HCT116 (cell line): ENCODE measurements at regions not wholly inside any gene's neighbourhood (a gene's known extent, or its start where the extent isn't known, plus 50 kb on each side); places are given as distances from the start of the nearest gene placed in this dataset.

ENCODE experiments used
- ATAC-seq: fragments of 200-7000 bp; cut with Tn5 transposase; 2 replicates; pipeline ENCODE4 v1.9.1; 2020; ENCODE audit warnings: mild to moderate bottlenecking, moderate library complexity
- BruUV-seq: library from RNA; stranded (reverse); fragments of 400-500 nt; replicated peaks from 2 replicates; lab custom pipeline; 2021; lab: Mats Ljungman, UMichigan
- CTCF ChIA-PET: fragments of 300-600 bp; sonication (Branson Sonifier 250); formaldehyde crosslinking; loops from one replicate; lab custom pipeline; 2021; ENCODE audit warnings: antibody characterized with exemption; lab: Charles Lee
- POLR2A ChIA-PET: fragments of 300-600, 350-600 bp; sonication (Branson Sonifier 250); formaldehyde crosslinking; loops from one replicate; lab custom pipeline; 2021; ENCODE audit warnings: antibody characterized with exemption; lab: Charles Lee
- RAD21 ChIA-PET, 2 experiments: fragments of 300-600 bp; sonication (Branson Sonifier 250); formaldehyde crosslinking; loops; one replicate each; lab custom pipeline; 2023; ENCODE audit warnings: low total read pairs in 2 of 2; ENCODE audit not compliant: uncharacterized antibody in 2 of 2, unreplicated experiment in 2 of 2, low non-redundant PET in 1 of 2; lab: Charles Lee
- DNase-seq: peaks from one replicate; pipeline ENCODE4 v3.0.0-alpha.2; 2010; ENCODE audit warnings: low read depth, low spot score
- H2AFZ ChIP-seq: fragments of 200-600 bp; shearing (Covaris generic), sonication (generic); 2 replicates; pipeline ENCODE4 v1.6.1; 2017; ENCODE audit warnings: low read depth, mixed run types, mixed read lengths, antibody characterized with exemption, low read length; ENCODE audit not compliant: poor library complexity, severe bottlenecking
- H3K27ac ChIP-seq: 2 replicates; pipeline ENCODE4 v1.5.1; 2012; ENCODE audit warnings: low read depth, low read length
- H3K27me3 ChIP-seq: fragments of 200-600 bp; sonication (generic); 2 replicates; pipeline ENCODE4 v1.6.1; 2016; ENCODE audit warnings: mixed run types, low read length, mixed read lengths; ENCODE audit not compliant: insufficient read depth
- H3K36me3 ChIP-seq, 2 experiments: fragments of 200-500 bp in 1 of 2; fragments of 200-600 bp in 1 of 2; sonication (Bioruptor generic) in 1 of 2; sonication (generic) in 1 of 2; 2 replicates each; pipeline versions ENCODE4 v1.5.1 to v1.6.1; 2014 to 2016; ENCODE audit warnings: low read length in 2 of 2, inconsistent platforms in 1 of 2, mixed read lengths in 1 of 2, mixed run types in 1 of 2; ENCODE audit not compliant: insufficient read depth in 2 of 2, control insufficient read depth in 1 of 2
- H3K4me1 ChIP-seq, 2 experiments: fragments of 200-600 bp in 1 of 2; sonication (generic) in 1 of 2; 2 replicates each; pipeline versions ENCODE4 v1.5.1 to v1.6.1; 2012 to 2017; ENCODE audit warnings: low read length in 2 of 2, inconsistent platforms in 1 of 2, mild to moderate bottlenecking in 1 of 2, mixed read lengths in 1 of 2, mixed run types in 1 of 2, moderate library complexity in 1 of 2; ENCODE audit not compliant: insufficient read depth in 2 of 2, control insufficient read depth in 1 of 2
- H3K4me2 ChIP-seq: fragments of 200-600 bp; sonication (generic); 2 replicates; pipeline ENCODE4 v1.6.1; 2017; ENCODE audit warnings: mixed run types, low read length, mixed read lengths
- H3K4me3 ChIP-seq, 2 experiments: fragments of 200-600 bp in 1 of 2; sonication (generic) in 1 of 2; replicated peaks in 1 of 2; 2 replicates each; pipeline ENCODE4 v1.5.1; 2011 to 2016; ENCODE audit warnings: low read length in 2 of 2, control low read depth in 1 of 2, low read depth in 1 of 2, mild to moderate bottlenecking in 1 of 2, mixed read lengths in 1 of 2, mixed run types in 1 of 2
- H3K79me2 ChIP-seq: fragments of 200-600 bp; sonication (generic); 2 replicates; pipeline ENCODE4 v1.6.1; 2017; ENCODE audit warnings: mild to moderate bottlenecking, mixed run types, low read length, moderate library complexity, mixed read lengths; ENCODE audit not compliant: insufficient read depth
- H3K9ac ChIP-seq: fragments of 200-600 bp; sonication (generic); 2 replicates; pipeline ENCODE4 v1.6.1; 2016; ENCODE audit warnings: low read length, mixed read lengths
- H3K9me2 ChIP-seq: fragments of 200-600 bp; sonication (generic), shearing (Covaris generic); 2 replicates; pipeline ENCODE4 v1.6.1; 2017; ENCODE audit warnings: mixed run types, mild to moderate bottlenecking, moderate library complexity; ENCODE audit not compliant: insufficient read depth
- H3K9me3 ChIP-seq, 2 experiments: fragments of 200-500 bp in 1 of 2; fragments of 200-600 bp in 1 of 2; sonication (Bioruptor generic) in 1 of 2; sonication (generic) in 1 of 2; 2 replicates each; pipeline ENCODE4 v1.6.1; 2014 to 2017; ENCODE audit warnings: low read length in 2 of 2, mixed read lengths in 2 of 2, inconsistent platforms in 1 of 2, low read depth in 1 of 2, mild to moderate bottlenecking in 1 of 2, mixed run types in 1 of 2, moderate library complexity in 1 of 2; ENCODE audit not compliant: control insufficient read depth in 1 of 2, insufficient read depth in 1 of 2
- H4K20me1 ChIP-seq: fragments of 200-600 bp; sonication (generic), shearing (Covaris generic); 2 replicates; pipeline ENCODE4 v1.6.1; 2017; ENCODE audit warnings: mixed run types, mild to moderate bottlenecking, moderate library complexity; ENCODE audit not compliant: insufficient read depth
- CBX3 ChIP-seq: IDR thresholded peaks from 2 replicates; pipeline ENCODE4 v1.6.1; 2012; ENCODE audit warnings: low read depth
- CEBPB ChIP-seq: IDR thresholded peaks from 2 replicates; pipeline ENCODE4 v1.6.1; 2012; ENCODE audit warnings: low read depth
- EGR1 ChIP-seq: IDR thresholded peaks from 2 replicates; pipeline ENCODE4 v1.6.1; 2012; ENCODE audit warnings: low read depth
- ELF1 ChIP-seq: IDR thresholded peaks from 2 replicates; pipeline ENCODE4 v1.6.1; 2012; ENCODE audit warnings: low read depth, borderline replicate concordance
- EZH2phosphoT487 ChIP-seq: fragments of 200-600 bp; IDR thresholded peaks from 2 replicates; pipeline ENCODE4 v1.6.1; 2018; ENCODE audit warnings: antibody characterized with exemption, borderline replicate concordance
- POLR2A ChIP-seq: IDR thresholded peaks from 2 replicates; pipeline ENCODE4 v1.7.0; 2011; ENCODE audit warnings: borderline replicate concordance; ENCODE audit not compliant: insufficient read depth, insufficient read length; ENCODE audit errors: extremely low read depth
- SP1 ChIP-seq: IDR thresholded peaks from 2 replicates; pipeline ENCODE4 v1.6.1; 2012; ENCODE audit warnings: low read depth
- SRF ChIP-seq: IDR thresholded peaks from 2 replicates; pipeline ENCODE4 v1.6.1; 2012; ENCODE audit warnings: low read depth
- YY1 ChIP-seq: IDR thresholded peaks from 2 replicates; pipeline ENCODE4 v1.6.1; 2011; ENCODE audit warnings: low read length, low read depth, moderate library complexity, mild to moderate bottlenecking; ENCODE audit not compliant: insufficient replicate concordance; ENCODE audit errors: extremely low read depth
- ZFX ChIP-seq: fragments of 450-650 bp; IDR thresholded peaks from 2 replicates; pipeline ENCODE4 v1.6.1; 2017
- intact Hi-C: fragments of 100-400 bp; cut with micrococcal nuclease; formaldehyde crosslinking; loops from 2 replicates; pipeline ENCODE4 v1.10.0; 2022
- TF ChIP-seq, protein P1 (sequence below), 3 experiments: fragments of 200-600 bp in 1 of 3; sonication (generic) in 1 of 3; IDR thresholded peaks in 2 of 3; conservative IDR thresholded peaks in 1 of 3; 2 replicates each; pipeline ENCODE4 v1.5.1; 2012 to 2017; ENCODE audit warnings: low read depth in 2 of 3, low read length in 2 of 3, antibody characterized with exemption in 1 of 3, borderline replicate concordance in 1 of 3, control low read depth in 1 of 3, mild to moderate bottlenecking in 1 of 3, mixed read lengths in 1 of 3, mixed run types in 1 of 3, moderate library complexity in 1 of 3; ENCODE audit not compliant: insufficient read depth in 1 of 3
- TF ChIP-seq, protein P2 (sequence below): IDR thresholded peaks from 2 replicates; pipeline ENCODE4 v1.6.1; 2012
- TF ChIP-seq, protein P3 (sequence below): IDR thresholded peaks from 2 replicates; pipeline ENCODE4 v1.6.1; 2012; ENCODE audit warnings: low read depth
- TF ChIP-seq, protein P4 (sequence below): IDR thresholded peaks from 2 replicates; pipeline ENCODE4 v1.6.1; 2012

DNA sequence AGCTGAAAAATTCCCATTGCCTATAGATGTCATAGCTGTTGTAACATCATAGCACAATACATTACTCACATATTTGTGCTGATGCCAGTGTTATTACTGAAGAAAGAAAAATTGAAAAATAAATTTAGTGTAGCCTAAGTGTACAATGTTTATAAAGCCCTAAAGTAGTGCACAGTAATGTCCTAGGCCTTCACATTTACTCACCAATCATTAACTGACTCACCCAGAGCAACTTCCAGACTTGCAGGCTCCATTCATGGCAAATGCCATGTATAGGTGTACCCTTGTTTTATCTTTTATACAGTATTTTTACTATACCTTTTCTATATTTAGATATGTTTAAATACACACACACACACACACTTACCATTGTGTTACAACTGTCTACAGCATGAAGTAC is 265.4 kb upstream of the MAGEB18 start:
- no TSS peak for BruUV-seq
- H3K4me2 ChIP-seq, result no peak overlapping the region
- H3K4me1 ChIP-seq, result no peaks in the 10 kb centered on the region
- no peak overlapping the region for H2AFZ ChIP-seq
- RAD21 ChIA-PET, result no interaction called here
- H3K36me3 ChIP-seq, result no peaks in the 10 kb centered on the region
- no peaks in the 10 kb centered on the region for H3K9me2 ChIP-seq
- POLR2A ChIA-PET, result no interaction called here
- no peak for ATAC-seq
- H3K27me3 ChIP-seq, result no peaks in the 10 kb centered on the region
- intact Hi-C loops, result no loop called here
- CTCF ChIA-PET, result no interaction called here
- no peaks in the 10 kb centered on the region for H3K9me3 ChIP-seq
- H3K9ac ChIP-seq, result no peak overlapping the region
- no peak for DNase-seq
- H4K20me1 ChIP-seq, result no peaks in the 10 kb centered on the region
- no peaks in the 10 kb centered on the region for H3K79me2 ChIP-seq
- no peak overlapping the region for H3K4me3 ChIP-seq
- no peak overlapping the region for H3K27ac ChIP-seq
- TF ChIP-seq SRF, result no peak
- no peak for TF ChIP-seq CEBPB
- TF ChIP-seq, protein P1, sequence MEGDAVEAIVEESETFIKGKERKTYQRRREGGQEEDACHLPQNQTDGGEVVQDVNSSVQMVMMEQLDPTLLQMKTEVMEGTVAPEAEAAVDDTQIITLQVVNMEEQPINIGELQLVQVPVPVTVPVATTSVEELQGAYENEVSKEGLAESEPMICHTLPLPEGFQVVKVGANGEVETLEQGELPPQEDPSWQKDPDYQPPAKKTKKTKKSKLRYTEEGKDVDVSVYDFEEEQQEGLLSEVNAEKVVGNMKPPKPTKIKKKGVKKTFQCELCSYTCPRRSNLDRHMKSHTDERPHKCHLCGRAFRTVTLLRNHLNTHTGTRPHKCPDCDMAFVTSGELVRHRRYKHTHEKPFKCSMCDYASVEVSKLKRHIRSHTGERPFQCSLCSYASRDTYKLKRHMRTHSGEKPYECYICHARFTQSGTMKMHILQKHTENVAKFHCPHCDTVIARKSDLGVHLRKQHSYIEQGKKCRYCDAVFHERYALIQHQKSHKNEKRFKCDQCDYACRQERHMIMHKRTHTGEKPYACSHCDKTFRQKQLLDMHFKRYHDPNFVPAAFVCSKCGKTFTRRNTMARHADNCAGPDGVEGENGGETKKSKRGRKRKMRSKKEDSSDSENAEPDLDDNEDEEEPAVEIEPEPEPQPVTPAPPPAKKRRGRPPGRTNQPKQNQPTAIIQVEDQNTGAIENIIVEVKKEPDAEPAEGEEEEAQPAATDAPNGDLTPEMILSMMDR (IDR thresholded peaks at IDR 0.05 in 2 of 3, conservative IDR thresholded peaks at IDR 0.05 in 1 of 3; ENCODE audit: borderline replicate concordance in 1 of 3, insufficient read depth in 1 of 3, low read depth in 2 of 3, low read length in 2 of 3), result no peak

DNA sequence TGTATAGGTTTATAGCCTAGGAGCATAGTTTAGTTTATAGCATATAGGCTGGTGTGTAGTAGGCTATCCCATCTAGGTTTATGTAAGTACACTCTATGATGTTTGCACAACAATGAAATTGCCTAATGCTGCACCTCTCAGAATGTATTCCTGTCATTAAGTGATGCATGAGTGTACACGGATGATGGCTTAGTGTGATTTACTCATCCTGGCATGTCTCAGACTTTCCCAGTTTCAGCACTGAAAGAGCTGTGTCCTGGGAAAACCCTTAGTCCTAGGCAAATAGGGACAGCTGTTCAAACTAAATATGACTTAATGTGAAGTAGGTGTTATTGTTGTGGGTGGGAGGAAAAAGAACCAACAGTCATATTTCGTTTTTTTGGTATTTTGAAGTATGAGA is 264.9 kb upstream of the MAGEB18 start:
- Histone ChIP-seq H3K36me3 (no peaks in the 10 kb centered on the region), H3K4me3 (no peak overlapping the region), H4K20me1 (no peaks in the 10 kb centered on the region), H3K9me2 (no peaks in the 10 kb centered on the region), H3K9ac (no peak overlapping the region), H3K4me2 (no peak overlapping the region), H2AFZ (no peak overlapping the region), H3K79me2 (no peaks in the 10 kb centered on the region), H3K27ac (no peak overlapping the region), H3K27me3 (no peaks in the 10 kb centered on the region), H3K9me3 (no peaks in the 10 kb centered on the region), H3K4me1 (no peaks in the 10 kb centered on the region)
- no TSS peak for BruUV-seq
- TF ChIP-seq, protein P2, sequence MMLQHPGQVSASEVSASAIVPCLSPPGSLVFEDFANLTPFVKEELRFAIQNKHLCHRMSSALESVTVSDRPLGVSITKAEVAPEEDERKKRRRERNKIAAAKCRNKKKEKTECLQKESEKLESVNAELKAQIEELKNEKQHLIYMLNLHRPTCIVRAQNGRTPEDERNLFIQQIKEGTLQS, result no peak
- TF ChIP-seq CBX3 (no peak), EGR1 (no peak), SP1 (no peak), POLR2A (no peak), EZH2phosphoT487 (no peak), ZFX (no peak), YY1 (no peak), ELF1 (no peak)
- TF ChIP-seq, protein P3, sequence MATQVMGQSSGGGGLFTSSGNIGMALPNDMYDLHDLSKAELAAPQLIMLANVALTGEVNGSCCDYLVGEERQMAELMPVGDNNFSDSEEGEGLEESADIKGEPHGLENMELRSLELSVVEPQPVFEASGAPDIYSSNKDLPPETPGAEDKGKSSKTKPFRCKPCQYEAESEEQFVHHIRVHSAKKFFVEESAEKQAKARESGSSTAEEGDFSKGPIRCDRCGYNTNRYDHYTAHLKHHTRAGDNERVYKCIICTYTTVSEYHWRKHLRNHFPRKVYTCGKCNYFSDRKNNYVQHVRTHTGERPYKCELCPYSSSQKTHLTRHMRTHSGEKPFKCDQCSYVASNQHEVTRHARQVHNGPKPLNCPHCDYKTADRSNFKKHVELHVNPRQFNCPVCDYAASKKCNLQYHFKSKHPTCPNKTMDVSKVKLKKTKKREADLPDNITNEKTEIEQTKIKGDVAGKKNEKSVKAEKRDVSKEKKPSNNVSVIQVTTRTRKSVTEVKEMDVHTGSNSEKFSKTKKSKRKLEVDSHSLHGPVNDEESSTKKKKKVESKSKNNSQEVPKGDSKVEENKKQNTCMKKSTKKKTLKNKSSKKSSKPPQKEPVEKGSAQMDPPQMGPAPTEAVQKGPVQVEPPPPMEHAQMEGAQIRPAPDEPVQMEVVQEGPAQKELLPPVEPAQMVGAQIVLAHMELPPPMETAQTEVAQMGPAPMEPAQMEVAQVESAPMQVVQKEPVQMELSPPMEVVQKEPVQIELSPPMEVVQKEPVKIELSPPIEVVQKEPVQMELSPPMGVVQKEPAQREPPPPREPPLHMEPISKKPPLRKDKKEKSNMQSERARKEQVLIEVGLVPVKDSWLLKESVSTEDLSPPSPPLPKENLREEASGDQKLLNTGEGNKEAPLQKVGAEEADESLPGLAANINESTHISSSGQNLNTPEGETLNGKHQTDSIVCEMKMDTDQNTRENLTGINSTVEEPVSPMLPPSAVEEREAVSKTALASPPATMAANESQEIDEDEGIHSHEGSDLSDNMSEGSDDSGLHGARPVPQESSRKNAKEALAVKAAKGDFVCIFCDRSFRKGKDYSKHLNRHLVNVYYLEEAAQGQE, result no peak
- TF ChIP-seq, protein P4, sequence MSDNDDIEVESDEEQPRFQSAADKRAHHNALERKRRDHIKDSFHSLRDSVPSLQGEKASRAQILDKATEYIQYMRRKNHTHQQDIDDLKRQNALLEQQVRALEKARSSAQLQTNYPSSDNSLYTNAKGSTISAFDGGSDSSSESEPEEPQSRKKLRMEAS, result no peak
- ChIA-PET CTCF (no interaction called here), RAD21 (no interaction called here), POLR2A (no interaction called here)
- DNase-seq (no peak), ATAC-seq (no peak)
- intact Hi-C loops, result no loop called here
